Hippocampal formation (tissue), 2 donors: ENCODE measurements at regions not wholly inside any gene's neighbourhood (a gene's known extent, or its start where the extent isn't known, plus 50 kb on each side); places are given as distances from the start of the nearest gene placed in this dataset.

Source experiments
- DNase-seq, 2 donors: peaks; one replicate each; lab custom pipeline; 2025; lab: John Stamatoyannopoulos, UW

DNA sequence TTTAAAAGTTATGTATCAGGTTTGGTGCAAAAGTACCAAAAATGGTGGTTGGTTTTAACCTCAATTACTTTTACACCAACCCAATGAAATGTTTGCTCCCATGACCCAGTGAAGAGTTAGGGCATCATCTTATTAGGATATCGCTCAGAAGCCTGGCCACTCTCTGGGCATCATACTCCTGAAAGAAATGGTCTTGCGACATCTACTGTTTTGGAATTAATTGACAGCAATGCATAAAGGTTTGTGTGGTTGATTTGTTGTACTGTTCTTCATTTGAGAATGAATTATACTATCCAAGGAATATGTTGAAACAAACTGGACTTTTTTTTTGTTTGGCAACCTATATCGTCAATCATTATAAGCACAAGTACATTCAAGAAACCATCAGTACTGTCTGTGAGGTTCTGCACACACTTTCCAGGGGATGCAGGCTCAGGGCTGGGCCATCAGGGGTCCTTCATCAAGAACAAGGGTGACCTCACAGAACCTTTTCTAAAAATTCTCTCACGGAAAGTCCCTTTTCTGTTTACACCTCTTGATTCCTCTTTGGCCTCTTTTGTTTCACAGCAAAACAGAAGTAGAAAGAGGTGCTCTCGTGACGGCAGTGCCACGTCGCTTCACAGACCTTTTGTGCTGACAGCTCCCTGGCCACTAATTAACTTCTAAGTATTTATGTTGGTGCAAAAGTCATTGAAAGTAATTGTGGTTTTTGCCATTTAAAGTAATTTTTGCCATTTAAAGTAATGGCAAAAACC is 117.2 kb upstream of the KLF6 start:
- DNase-seq = no peak

DNA sequence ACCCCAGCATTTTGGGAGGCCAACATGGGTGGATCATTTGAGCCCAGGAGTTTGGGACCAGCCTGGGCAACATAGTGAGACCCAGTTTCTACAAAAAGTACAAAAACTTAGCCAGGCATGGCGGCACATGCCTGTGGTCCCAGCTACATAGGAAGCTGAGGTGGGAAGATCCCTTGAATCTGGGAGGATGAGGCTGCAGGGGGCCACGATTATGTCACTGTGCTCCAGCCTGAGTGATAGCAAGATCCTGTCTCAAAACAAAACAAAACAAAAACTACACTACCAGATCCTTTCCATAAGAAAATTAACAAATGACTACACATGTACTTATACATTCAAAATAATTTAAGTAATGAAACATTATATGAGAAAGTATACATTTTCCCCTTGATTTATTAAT is 116.4 kb upstream of the KLF6 start:
- DNase-seq = no peak

- DNase-seq = no peak
Observed at GRCh38 chr10:3900391-3900790, 115.4 kb upstream of the KLF6 start.

DNA sequence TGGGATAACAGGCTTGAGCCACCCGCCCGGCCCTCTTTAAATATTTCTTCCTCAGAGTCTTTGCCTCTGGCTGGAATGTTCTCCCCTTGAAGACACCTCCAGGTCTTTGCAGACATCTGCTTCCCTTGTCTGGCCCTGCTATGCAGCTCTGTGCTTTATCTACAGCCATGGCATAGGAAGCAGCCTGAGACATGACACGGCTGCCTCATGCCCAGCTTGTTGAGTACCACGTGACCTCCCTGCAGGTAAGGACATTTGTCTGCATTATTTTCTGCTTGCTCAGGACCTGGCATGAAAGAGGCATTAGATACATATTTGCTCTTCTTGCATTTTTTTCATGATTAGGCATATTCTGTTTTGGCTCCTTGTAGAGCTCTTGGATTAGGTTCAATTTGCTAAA is 113.8 kb upstream of the KLF6 start:
- no peak for DNase-seq

DNA sequence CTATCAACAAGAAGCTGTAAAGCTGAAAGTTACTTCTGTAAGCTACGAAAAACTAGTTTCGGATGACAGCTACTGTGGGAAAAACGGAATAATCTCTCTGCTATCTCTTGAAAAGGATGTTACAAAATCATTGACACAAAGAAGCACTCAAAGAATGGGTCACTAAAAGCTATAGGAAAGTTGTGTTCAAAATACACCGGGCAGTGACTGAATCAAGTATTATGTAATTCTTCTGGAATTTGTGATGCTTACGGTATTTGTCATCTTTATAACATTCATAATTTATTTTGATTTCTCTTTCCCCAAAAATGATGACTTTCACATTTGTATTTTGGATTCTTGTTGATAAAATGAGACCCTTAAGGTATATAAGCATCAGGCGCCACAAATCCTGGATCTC is 112.1 kb upstream of the KLF6 start:
- no peak for DNase-seq

GRCh38 chr10:3896161-3896560 is 111.2 kb upstream of the KLF6 start:
- DNase-seq = no peak

DNA sequence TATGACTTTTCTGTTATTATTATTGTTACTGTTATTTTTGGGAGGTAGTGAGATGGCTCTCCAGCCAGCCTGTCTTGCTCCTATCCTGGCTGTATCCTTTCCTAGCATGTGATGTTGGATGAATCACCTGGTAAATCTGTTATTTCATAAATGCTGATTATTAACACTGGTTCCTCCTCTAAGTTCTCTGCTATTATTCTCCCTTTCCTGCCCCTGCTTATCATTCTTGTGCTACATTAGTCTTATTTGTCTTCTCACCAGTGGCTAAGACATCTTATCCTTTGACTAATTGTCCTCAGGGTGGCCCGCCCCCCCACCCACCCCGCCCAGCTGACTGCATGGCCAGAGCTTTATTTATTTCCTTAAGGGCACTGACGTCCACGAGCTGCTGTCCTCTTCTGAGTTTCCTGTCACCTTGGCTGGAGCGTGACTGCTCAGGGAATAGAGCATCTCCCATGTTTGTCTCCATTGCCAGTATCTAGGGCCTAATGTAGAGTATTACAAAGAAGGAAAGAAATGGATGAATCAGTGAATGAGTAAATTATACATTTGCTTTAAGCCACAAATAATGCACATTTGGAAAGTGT is 110.1 kb upstream of the KLF6 start:
- DNase-seq = no peak

- DNase-seq = no peak
Observed at GRCh38 chr10:3893901-3894563, 109.0 kb upstream of the KLF6 start.

- DNase-seq = no peak
Observed at GRCh38 chr10:3892440-3893425, 107.7 kb upstream of the KLF6 start.

DNA sequence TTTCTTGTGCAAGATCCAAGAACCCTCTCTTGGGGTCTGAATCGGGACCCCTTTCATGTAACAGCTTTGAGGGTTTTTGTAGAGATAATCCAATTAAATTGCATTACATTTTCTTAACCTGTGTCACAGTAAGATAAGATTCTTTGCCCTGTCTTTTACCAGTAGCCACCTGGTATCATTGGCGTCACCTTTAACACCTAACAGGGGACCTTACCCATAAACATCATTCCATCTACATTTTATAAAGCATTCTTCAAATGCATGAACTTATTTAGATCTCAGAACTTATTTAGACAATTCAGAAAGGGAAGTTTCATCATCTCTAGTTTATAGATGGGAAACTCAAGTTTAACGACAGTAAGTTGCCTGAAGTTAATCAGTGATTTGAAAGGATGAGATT is 106.4 kb upstream of the KLF6 start:
- DNase-seq = no peak

DNA sequence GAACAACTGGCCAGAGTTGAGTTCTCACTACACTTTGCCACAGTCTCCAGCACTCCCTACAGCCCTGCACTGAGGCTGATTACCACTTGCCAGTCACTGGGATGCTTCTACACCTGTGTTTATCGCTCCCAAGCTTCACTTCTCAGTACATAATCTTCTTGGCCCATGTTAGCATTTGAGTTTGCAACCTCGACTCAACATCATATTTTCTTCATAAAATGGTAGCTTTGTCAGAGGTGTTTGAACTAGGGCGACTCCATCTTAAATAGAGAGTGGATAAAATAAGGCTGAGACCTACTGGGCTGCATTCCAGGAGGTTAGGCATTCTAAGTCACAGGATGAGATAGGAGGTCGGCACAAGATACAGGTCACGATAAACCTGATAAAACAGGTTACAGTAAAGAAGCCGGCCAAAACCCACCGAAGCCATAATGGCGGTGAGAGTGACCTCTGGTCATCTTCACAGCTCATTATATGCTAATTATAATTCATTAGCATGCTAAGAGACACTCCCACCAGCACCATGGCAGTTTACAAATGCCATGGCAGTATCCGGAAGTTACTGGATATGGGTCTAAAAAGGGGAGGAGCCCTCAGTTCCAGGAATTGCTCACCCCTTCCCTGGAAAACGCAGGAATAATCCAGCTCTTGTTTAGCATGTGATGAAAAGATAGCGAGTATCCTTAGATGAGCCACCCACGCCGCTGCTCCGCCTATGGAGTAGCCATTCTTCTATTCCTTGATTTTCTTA is 105.8 kb upstream of the KLF6 start:
- no peak for DNase-seq

- DNase-seq = no peak
Observed at GRCh38 chr10:3889961-3890522, 105.0 kb upstream of the KLF6 start.

GRCh38 chr10:3887885-3888476 is 103.0 kb upstream of the KLF6 start:
- no peak for DNase-seq

DNA sequence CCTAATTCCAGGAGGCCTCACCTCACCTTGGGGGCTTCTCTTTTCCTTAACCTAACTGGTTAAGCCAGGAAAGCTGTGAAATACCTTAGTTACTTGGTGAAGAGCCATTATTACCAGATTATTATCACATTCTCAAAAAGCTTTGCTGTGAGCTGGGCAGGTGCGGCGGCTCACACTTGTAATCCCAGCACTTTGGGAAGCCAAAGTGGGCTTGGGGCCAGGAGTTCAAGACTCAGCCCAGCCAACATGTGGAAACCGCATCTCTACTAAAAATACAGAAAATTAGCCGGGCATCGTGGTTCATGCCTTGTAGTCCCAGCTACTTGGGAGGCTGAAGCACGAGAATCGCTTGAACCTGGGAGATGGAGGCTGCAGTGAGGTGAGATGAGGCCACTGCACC is 102.4 kb upstream of the KLF6 start:
- no peak for DNase-seq

DNA sequence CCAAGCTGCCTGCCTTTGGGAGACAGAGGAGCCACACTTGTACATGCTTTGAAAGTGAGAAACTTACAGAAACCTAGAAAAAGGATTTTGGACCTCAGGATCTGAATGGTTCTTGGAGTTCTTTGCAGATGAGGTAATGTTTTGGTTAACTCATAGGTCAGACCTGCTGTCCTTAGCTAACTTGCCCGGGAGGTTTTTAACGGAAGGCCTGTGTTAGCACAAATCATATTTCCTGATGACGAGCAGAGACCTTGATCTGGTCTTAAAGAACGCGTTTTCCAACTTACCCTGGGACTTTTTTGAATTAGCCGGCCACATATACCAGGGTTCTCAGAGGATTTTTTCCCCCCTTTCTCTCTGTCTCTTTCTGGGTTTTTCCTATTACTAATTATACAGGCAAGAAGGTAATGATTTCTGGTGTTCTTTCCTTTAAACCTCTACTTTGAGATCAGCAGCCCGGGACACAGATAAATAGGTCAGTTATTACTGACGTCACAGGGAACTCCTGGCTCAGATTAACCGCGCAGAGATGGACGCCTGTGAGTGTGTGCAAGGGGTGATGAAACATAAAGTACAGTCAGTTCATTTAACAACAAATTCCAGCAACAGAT is 101.7 kb upstream of the KLF6 start:
- DNase-seq = no peak

DNA sequence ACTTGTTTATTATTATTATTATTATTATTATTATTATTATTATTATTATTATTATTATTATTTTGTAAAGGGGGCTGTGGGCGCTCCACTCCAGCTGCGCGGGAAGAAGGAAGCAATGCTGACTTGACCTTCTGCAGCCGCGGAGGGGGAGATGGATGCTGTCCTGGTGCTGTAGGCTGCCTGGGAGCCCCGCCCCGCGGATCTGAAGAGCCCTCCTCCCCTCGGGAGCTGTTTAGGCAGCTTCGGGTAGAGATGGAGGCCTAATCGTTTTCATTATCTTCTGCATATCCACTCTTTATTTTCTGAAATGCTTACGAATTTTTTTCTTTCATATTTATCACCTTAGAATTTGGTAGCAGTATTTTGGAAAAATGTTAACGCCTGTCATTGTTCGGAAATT is 101.2 kb upstream of the KLF6 start:
- DNase-seq = no peak

GRCh38 chr10:3882855-3883254 is 97.8 kb upstream of the KLF6 start:
- no peak for DNase-seq

GRCh38 chr10:3881622-3882021 is 96.6 kb upstream of the KLF6 start:
- no peak for DNase-seq

DNA sequence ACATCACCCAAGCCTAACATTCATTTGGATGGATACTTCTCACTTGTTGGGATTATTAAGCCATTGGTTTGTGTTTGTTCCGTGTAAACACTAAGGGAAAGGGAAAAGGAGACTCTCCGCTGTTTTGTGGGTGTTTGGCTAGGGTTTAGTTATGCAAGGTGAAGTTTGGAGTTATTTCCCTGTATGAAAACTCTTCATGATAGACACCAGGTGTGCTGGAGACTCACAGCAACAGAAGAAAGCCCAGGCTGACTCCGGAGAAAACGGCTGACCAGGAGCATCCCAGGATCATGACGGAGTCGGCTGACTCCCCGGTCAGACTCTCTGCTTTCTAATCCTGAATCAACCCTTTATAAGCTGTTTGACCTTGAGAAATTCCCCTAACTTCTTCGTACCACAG is 94.1 kb upstream of the KLF6 start:
- no peak for DNase-seq
